Sciatic nerve (tissue), 2 donors: ENCODE measurements at regions not wholly inside any gene's neighbourhood (a gene's known extent, or its start where the extent isn't known, plus 50 kb on each side); places are given as distances from the start of the nearest gene placed in this dataset.
"Not testable (repeated sequence)": the region's sequence is repeated elsewhere in the genome, so short reads cannot be mapped to it uniquely, and the experiment has no call there.

Experiments
- ATAC-seq: fragments of 200-7000 bp; cut with Tn5 transposase; one replicate; pipeline ENCODE4 v1.9.1; 2020; ENCODE audit warnings: mild to moderate bottlenecking, moderate library complexity
- DNase-seq: peaks from one replicate; pipeline ENCODE4 v3.0.0-alpha.2; 2020; ENCODE audit warnings: low spot score
- intact Hi-C: fragments of 100-400 bp; cut with DNase I; formaldehyde crosslinking; loops from one replicate; pipeline ENCODE4 v1.14.2; 2022
- donor health status: DM: no; HTN: no; CAD: no.
- donor health status: DM: no; HTN: no; CAD: no.

- ATAC-seq (no peak), DNase-seq (no peak)
- intact Hi-C loops = no loop called here
Observed at GRCh38 chrX:9295551-9295950, 169.3 kb upstream of the TBL1X start.

- ATAC-seq = no peak
- intact Hi-C loops = no loop called here
- DNase-seq = no peak
Observed at GRCh38 chrX:9298221-9298620, 166.6 kb upstream of the TBL1X start.

- DNase-seq, ATAC-seq, intact Hi-C loops: not testable (repeated sequence)
Observed at GRCh38 chrX:9299681-9300080, 165.2 kb upstream of the TBL1X start.

GRCh38 chrX:9301836-9302235 is 163.0 kb upstream of the TBL1X start:
- DNase-seq (no peak), ATAC-seq (no peak)
- intact Hi-C loops = no loop called here

GRCh38 chrX:9302381-9302780 is 162.5 kb upstream of the TBL1X start:
- intact Hi-C loops = no loop called here
- ATAC-seq = no peak
- no peak for DNase-seq

- ATAC-seq = no peak
- intact Hi-C loops = no loop called here
- no peak for DNase-seq
Observed at GRCh38 chrX:9308426-9308825, 156.4 kb upstream of the TBL1X start.

GRCh38 chrX:9310616-9311015 is 154.2 kb upstream of the TBL1X start:
- ATAC-seq (no peak), DNase-seq (no peak)
- intact Hi-C loops = no loop called here

GRCh38 chrX:9311421-9312160 is 153.3 kb upstream of the TBL1X start:
- DNase-seq = no peak
- intact Hi-C loops = no loop called here
- no peak for ATAC-seq

GRCh38 chrX:9312922-9313867 is 151.7 kb upstream of the TBL1X start:
- no peak for ATAC-seq
- intact Hi-C loops = no loop called here
- DNase-seq = peak; percentile 64

GRCh38 chrX:9315086-9315485 is 149.8 kb upstream of the TBL1X start:
- intact Hi-C loops = no loop called here
- DNase-seq (no peak), ATAC-seq (no peak)

GRCh38 chrX:9316096-9316495 is 148.8 kb upstream of the TBL1X start:
- intact Hi-C loops = no loop called here
- ATAC-seq = peak; percentile 74
- no peak for DNase-seq

- no peak for DNase-seq
- intact Hi-C loops = no loop called here
- no peak for ATAC-seq
Observed at GRCh38 chrX:9317176-9317575, 147.7 kb upstream of the TBL1X start.

GRCh38 chrX:9318213-9318612 is 146.6 kb upstream of the TBL1X start:
- no peak for DNase-seq
- no peak for ATAC-seq
- intact Hi-C loops = no loop called here

GRCh38 chrX:9318766-9319165 is 146.1 kb upstream of the TBL1X start:
- no peak for DNase-seq
- no peak for ATAC-seq
- intact Hi-C loops = no loop called here

GRCh38 chrX:9320940-9321339 is 143.9 kb upstream of the TBL1X start:
- intact Hi-C loops = loop anchor here (1.0 kb wide), 1 partner anchor 32 kb away; no protein-coding TSS in a partner anchor
- DNase-seq (no peak), ATAC-seq (no peak)

- ATAC-seq (no peak), DNase-seq (no peak)
- intact Hi-C loops = no loop called here
Observed at GRCh38 chrX:9324676-9325075, 140.2 kb upstream of the TBL1X start.

GRCh38 chrX:9326369-9326768 is 138.5 kb upstream of the TBL1X start:
- intact Hi-C loops = no loop called here
- ATAC-seq = no peak

GRCh38 chrX:9327086-9327746 is 137.6 kb upstream of the TBL1X start:
- intact Hi-C loops = no loop called here

More at GRCh38 chrX:9326369-9326768, 138.5 kb upstream of the TBL1X start:
- DNase-seq = no peak

GRCh38 chrX:9327747-9328145 is 137.1 kb upstream of the TBL1X start:
- ATAC-seq (no peak), DNase-seq (no peak)
- intact Hi-C loops = no loop called here

More at GRCh38 chrX:9327086-9327746, 137.6 kb upstream of the TBL1X start:
- ATAC-seq (no peak), DNase-seq (no peak)

- no peak for ATAC-seq
- intact Hi-C loops = no loop called here
- no peak for DNase-seq
Observed at GRCh38 chrX:9329056-9329455, 135.8 kb upstream of the TBL1X start.
